ENCODE measurements at regions not wholly inside any gene's neighbourhood (a gene's known extent, or its start where the extent isn't known, plus 50 kb on each side); places are given as distances from the start of the nearest gene placed in this dataset.
"Not testable (repeated sequence)": the region's sequence is repeated elsewhere in the genome, so short reads cannot be mapped to it uniquely, and the experiment has no call there.

- no peak for TF ChIP-seq CTCF (IDR thresholded peaks at IDR 0.05; ENCODE audit: borderline replicate concordance, control extremely low read depth, extremely low read depth, insufficient read depth, missing control alignments)
- in situ Hi-C loops (cut with MboI; ENCODE audit: low sequenced_read_pairs, unreplicated experiment), result no loop called here
- no peak for DNase-seq (ENCODE audit: low spot score)
Observed at GRCh38 chr22:35177811-35178210, 79.5 kb upstream of the HMGXB4 start.

- in situ Hi-C loops (cut with MboI; ENCODE audit: low sequenced_read_pairs, unreplicated experiment), result no loop called here
- DNase-seq (ENCODE audit: low spot score), result no peak
- TF ChIP-seq CTCF (IDR thresholded peaks at IDR 0.05; ENCODE audit: borderline replicate concordance, control extremely low read depth, extremely low read depth, insufficient read depth, missing control alignments), result no peak
Observed at GRCh38 chr22:35178446-35178845, 78.8 kb upstream of the HMGXB4 start.

- in situ Hi-C loops (cut with MboI; ENCODE audit: low sequenced_read_pairs, unreplicated experiment), result no loop called here
Observed at GRCh38 chr22:35183917-35184316, 73.4 kb upstream of the HMGXB4 start.

GRCh38 chr22:35186492-35186891 is 70.8 kb upstream of the HMGXB4 start:
- no peak for DNase-seq (ENCODE audit: low spot score)
- no peak for TF ChIP-seq CTCF (IDR thresholded peaks at IDR 0.05; ENCODE audit: borderline replicate concordance, control extremely low read depth, extremely low read depth, insufficient read depth, missing control alignments)
- in situ Hi-C loops (cut with MboI; ENCODE audit: low sequenced_read_pairs, unreplicated experiment), result no loop called here

More at GRCh38 chr22:35183917-35184316, 73.4 kb upstream of the HMGXB4 start:
- DNase-seq (ENCODE audit: low spot score), result no peak
- no peak for TF ChIP-seq CTCF (IDR thresholded peaks at IDR 0.05; ENCODE audit: borderline replicate concordance, control extremely low read depth, extremely low read depth, insufficient read depth, missing control alignments)

GRCh38 chr22:35188930-35189329 is 68.4 kb upstream of the HMGXB4 start:
- in situ Hi-C loops (cut with MboI; ENCODE audit: low sequenced_read_pairs, unreplicated experiment), result not testable (repeated sequence)

GRCh38 chr22:35189559-35189958 is 67.7 kb upstream of the HMGXB4 start:
- in situ Hi-C loops (cut with MboI; ENCODE audit: low sequenced_read_pairs, unreplicated experiment), result no loop called here
- no peak for DNase-seq (ENCODE audit: low spot score)
- TF ChIP-seq CTCF (IDR thresholded peaks at IDR 0.05; ENCODE audit: borderline replicate concordance, control extremely low read depth, extremely low read depth, insufficient read depth, missing control alignments), result no peak

More at GRCh38 chr22:35188930-35189329, 68.4 kb upstream of the HMGXB4 start:
- not testable (repeated sequence) for DNase-seq (ENCODE audit: low spot score)

GRCh38 chr22:35191412-35191811 is 65.9 kb upstream of the HMGXB4 start:
- in situ Hi-C loops (cut with MboI; ENCODE audit: low sequenced_read_pairs, unreplicated experiment), result no loop called here
- no peak for DNase-seq (ENCODE audit: low spot score)
- no peak for TF ChIP-seq CTCF (IDR thresholded peaks at IDR 0.05; ENCODE audit: borderline replicate concordance, control extremely low read depth, extremely low read depth, insufficient read depth, missing control alignments)

All from GM13976 (cell line).